Adrenal gland (tissue), 9 donors: ENCODE measurements at regions not wholly inside any gene's neighbourhood (a gene's known extent, or its start where the extent isn't known, plus 50 kb on each side); places are given as distances from the start of the nearest gene placed in this dataset.

ENCODE experiments used
- DNase-seq, 7 donors: peaks; one replicate each; pipeline ENCODE4 v3.0.0-alpha.2; 2019 to 2020
- H3K27ac ChIP-seq, 5 donors: fragments of 200-600 bp; sonication (generic) in 4 of 5; 1 replicate in 3 of 5; 2 replicates in 2 of 5; pipeline versions ENCODE4 v1.5.1 to v1.8.0; 2016 to 2020; ENCODE audit warnings: mild to moderate bottlenecking in 1 of 5
- H3K27me3 ChIP-seq: fragments of 200-600 bp; 2 replicates; pipeline ENCODE4 v1.8.0; 2021
- H3K36me3 ChIP-seq, 2 donors: fragments of 200-600 bp; replicated peaks in 1 of 2; 1 replicate in 1 of 2; 2 replicates in 1 of 2; pipeline versions ENCODE4 v1.5.1 to v1.8.0; 2018 to 2022
- H3K4me1 ChIP-seq, 2 donors: fragments of 200-600 bp; replicated peaks in 1 of 2; 1 replicate in 1 of 2; 2 replicates in 1 of 2; pipeline versions ENCODE4 v1.5.1 to v1.8.0; 2018 to 2021
- H3K4me3 ChIP-seq, 4 donors: fragments of 200-600 bp; sonication (generic) in 3 of 4; one replicate each; pipeline ENCODE4 v1.5.1; 2016 to 2018
- H3K9me3 ChIP-seq, 3 donors: fragments of 200-600 bp; sonication (generic) in 1 of 3; replicated peaks in 1 of 3; 1 replicate in 2 of 3; 2 replicates in 1 of 3; pipeline versions ENCODE4 v1.5.1 to v1.8.0; 2016 to 2021
- CTCF ChIP-seq, 6 experiments: fragments of 450-650 bp in 4 of 6; fragments of 200-600 bp in 2 of 6; sonication (generic) in 1 of 6; IDR thresholded peaks; 1 replicate in 5 of 6; 2 replicates in 1 of 6; pipeline versions ENCODE4 v1.5.1 to v1.8.0; 2016 to 2021; ENCODE audit warnings: antibody characterized with exemption in 6 of 6, mild to moderate bottlenecking in 2 of 6, moderate library complexity in 1 of 6
- POLR2A ChIP-seq, 2 donors: fragments of 450-650 bp; IDR thresholded peaks; one replicate each; pipeline ENCODE4 v1.6.1; 2017; ENCODE audit warnings: antibody characterized with exemption in 2 of 2, mild to moderate bottlenecking in 2 of 2, moderate library complexity in 1 of 2
- WGBS, 4 donors: extraction: QIAGEN DNeasy Blood & Tissue Kit in 2 of 4; methylation state at CpG; one replicate each; pipeline versions ENCODE4 v1.1.5 to v1.1.7; 2013 to 2017; 5-methylcytosine and 5-hydroxymethylcytosine counted together
- intact Hi-C, 2 donors: fragments of 100-400 bp; cut with DNase I; formaldehyde crosslinking; loops; one replicate each; pipeline versions ENCODE4 v1.14.1 to v1.15.0; 2022 to 2023
- donor health status: healthy with polysubstance abuse.
- donor health status: Bipolar disorder and iron deficiency.
- donor health status: DM: yes; HTN: yes; CAD: no.
- donor health status: DM: no; HTN: no; CAD: no.
- donor health status: DM: no; HTN: no; CAD: no.

GRCh38 chr11:69941546-69942332, 122.5 kb upstream of the FGF3 start:
- TF ChIP-seq CTCF (IDR thresholded peaks at IDR 0.05): no peak
- H3K36me3 ChIP-seq: no peaks in the 10 kb centered on the region
- H3K27ac ChIP-seq: no peak overlapping the region
- no peak overlapping the region for H3K4me3 ChIP-seq
- intact Hi-C loops: no loop called here
- H3K27me3 ChIP-seq: no peaks in the 10 kb centered on the region
- H3K9me3 ChIP-seq: no peaks in the 10 kb centered on the region
- WGBS, 4 donors: 52 to 83% (median 72%) methylated on average over 13 to 15 of the region's 15 CpGs
- no peaks in the 10 kb centered on the region for H3K4me1 ChIP-seq
- no peak for DNase-seq

- no peaks in the 10 kb centered on the region for H3K36me3 ChIP-seq
- H3K27me3 ChIP-seq: no peaks in the 10 kb centered on the region
- WGBS, 4 donors: 80 to 88% (median 83%) methylated on average over 9 of the region's 9 CpGs
- no peak overlapping the region for H3K4me3 ChIP-seq
- no peak for DNase-seq
- H3K9me3 ChIP-seq: no peaks in the 10 kb centered on the region
- no peak overlapping the region for H3K27ac ChIP-seq
- TF ChIP-seq CTCF (IDR thresholded peaks at IDR 0.05) (no peak), POLR2A (IDR thresholded peaks at IDR 0.05) (no peak)
- intact Hi-C loops: no loop called here
- no peaks in the 10 kb centered on the region for H3K4me1 ChIP-seq
Measured at GRCh38 chr11:69942333-69942820, 123.2 kb upstream of the FGF3 start.

GRCh38 chr11:69943066-69943465, 123.8 kb upstream of the FGF3 start:
- Histone ChIP-seq H3K27ac (no peak overlapping the region), H3K36me3 (no peaks in the 10 kb centered on the region), H3K4me3 (no peak overlapping the region), H3K27me3 (no peaks in the 10 kb centered on the region), H3K4me1 (no peaks in the 10 kb centered on the region), H3K9me3 (no peaks in the 10 kb centered on the region)
- no peak for TF ChIP-seq POLR2A (IDR thresholded peaks at IDR 0.05)
- no peak for TF ChIP-seq CTCF (IDR thresholded peaks at IDR 0.05)
- intact Hi-C loops: no loop called here
- 68 to 80% (median 77%) methylated on average over 6 of the region's 6 CpGs for WGBS, 4 donors
- no peak for DNase-seq

- H3K4me1 ChIP-seq: no peaks in the 10 kb centered on the region
- H3K36me3 ChIP-seq: no peaks in the 10 kb centered on the region
- H3K4me3 ChIP-seq: no peak overlapping the region
- no peak for DNase-seq
- no peaks in the 10 kb centered on the region for H3K27me3 ChIP-seq
- no peak for TF ChIP-seq POLR2A (IDR thresholded peaks at IDR 0.05)
- TF ChIP-seq CTCF (IDR thresholded peaks at IDR 0.05): no peak
- H3K9me3 ChIP-seq: no peaks in the 10 kb centered on the region
- H3K27ac ChIP-seq: no peak overlapping the region
- intact Hi-C loops: no loop called here
- 72 to 80% (median 74%) methylated on average over 2 to 11 of the region's 11 CpGs for WGBS, 4 donors
Measured at GRCh38 chr11:69943506-69943905, 124.3 kb upstream of the FGF3 start.
